AG09319 (cell line): ENCODE measurements at regions not wholly inside any gene's neighbourhood (a gene's known extent, or its start where the extent isn't known, plus 50 kb on each side); places are given as distances from the start of the nearest gene placed in this dataset.

ENCODE experiments used
- DNase-seq: peaks from one replicate; pipeline ENCODE4 v3.0.0-alpha.2; 2010; ENCODE audit warnings: low read depth; ENCODE audit errors: extremely low read depth
- CTCF ChIP-seq: IDR thresholded peaks from 2 replicates; pipeline ENCODE4 v1.5.1; 2011; ENCODE audit warnings: low read depth, mild to moderate bottlenecking, inconsistent platforms, low read length, moderate library complexity

- no peak for DNase-seq
- no peak for TF ChIP-seq CTCF
These were observed 612.0 kb downstream of the C4orf33 start for GRCh38 chr4:129707949-129708348.

- DNase-seq = no peak
- TF ChIP-seq CTCF = no peak
These were observed 612.8 kb downstream of the C4orf33 start for GRCh38 chr4:129708784-129709183.

- no peak for DNase-seq
These were observed 642.2 kb downstream of the C4orf33 start for GRCh38 chr4:129738175-129738574.

GRCh38 chr4:129747756-129748155, 651.8 kb downstream of the C4orf33 start:
- DNase-seq = no peak
- TF ChIP-seq CTCF = no peak

More at GRCh38 chr4:129738175-129738574, 642.2 kb downstream of the C4orf33 start:
- TF ChIP-seq CTCF = no peak

- no peak for DNase-seq
- no peak for TF ChIP-seq CTCF
These were observed 653.0 kb downstream of the C4orf33 start for GRCh38 chr4:129748991-129749390.

GRCh38 chr4:129751646-129752045, 655.7 kb downstream of the C4orf33 start:
- no peak for TF ChIP-seq CTCF
- no peak for DNase-seq

GRCh38 chr4:129783596-129783995, 687.6 kb downstream of the C4orf33 start:
- DNase-seq = no peak
- no peak for TF ChIP-seq CTCF
